NOMO-1 (cell line): ENCODE measurements at regions not wholly inside any gene's neighbourhood (a gene's known extent, or its start where the extent isn't known, plus 50 kb on each side); places are given as distances from the start of the nearest gene placed in this dataset.
"Not testable (repeated sequence)": the region's sequence is repeated elsewhere in the genome, so short reads cannot be mapped to it uniquely, and the experiment has no call there.

Experiments
- DNase-seq, 2 experiments: peaks; one replicate each; lab custom pipeline; 2025; ENCODE audit not compliant: unreplicated experiment in 2 of 2; lab: John Stamatoyannopoulos, UW

- DNase-seq, result peak in 1 of 2 experiments; percentile 74
These were observed 85.6 kb upstream of the CRYM start for GRCh38 chr16:21363550-21364223.

DNA sequence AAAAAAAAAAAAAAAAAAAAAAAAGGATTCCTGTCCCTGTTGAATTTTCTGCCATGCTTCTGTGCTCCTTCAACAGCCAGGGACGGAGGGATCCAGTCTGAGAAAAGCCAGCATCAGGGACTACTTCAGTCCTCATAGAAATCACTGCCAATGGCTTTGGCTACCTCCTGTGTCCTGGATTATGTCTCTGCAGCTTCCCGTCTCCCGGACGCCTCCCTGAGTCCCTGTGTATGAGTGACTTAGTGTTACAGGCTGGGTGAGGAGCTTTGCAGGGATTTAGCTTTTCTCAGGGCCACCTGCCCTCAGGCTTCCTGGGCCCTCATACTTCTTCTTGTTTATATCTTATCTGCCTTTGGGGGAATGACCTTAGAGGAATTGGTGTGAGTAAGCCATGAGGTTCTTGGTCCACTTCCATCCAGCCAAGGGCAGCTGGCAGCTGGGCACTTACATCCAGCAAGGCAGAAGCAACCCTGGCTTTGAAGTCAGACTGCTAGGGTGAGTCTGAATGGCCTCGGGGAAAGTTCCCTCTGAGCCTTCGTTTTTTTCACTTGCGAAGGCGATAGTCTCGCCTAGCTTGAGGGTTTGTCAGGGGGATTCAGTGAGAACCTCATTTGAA lies 83.6 kb upstream of the CRYM start:
- DNase-seq, result not testable (repeated sequence)

DNA sequence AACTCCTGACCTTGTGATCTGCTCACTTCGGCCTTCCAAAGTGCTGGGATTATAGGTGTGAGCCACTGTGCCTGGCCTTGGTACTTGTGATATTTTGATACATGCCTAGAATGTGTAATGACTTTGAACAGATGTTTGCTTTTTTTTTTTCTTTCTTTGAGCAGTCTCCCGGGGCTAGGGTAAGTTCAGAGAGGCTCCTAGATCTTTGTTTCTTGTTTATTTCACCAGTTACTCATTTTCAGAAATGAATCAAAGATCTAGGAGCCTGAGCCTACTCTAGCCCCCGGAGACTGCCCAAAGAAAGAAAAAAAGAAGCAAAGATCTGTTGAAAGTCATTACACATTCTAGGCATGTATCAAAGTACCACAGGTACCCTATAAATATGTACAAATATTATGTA lies 83.0 kb upstream of the CRYM start:
- not testable (repeated sequence) for DNase-seq

DNA sequence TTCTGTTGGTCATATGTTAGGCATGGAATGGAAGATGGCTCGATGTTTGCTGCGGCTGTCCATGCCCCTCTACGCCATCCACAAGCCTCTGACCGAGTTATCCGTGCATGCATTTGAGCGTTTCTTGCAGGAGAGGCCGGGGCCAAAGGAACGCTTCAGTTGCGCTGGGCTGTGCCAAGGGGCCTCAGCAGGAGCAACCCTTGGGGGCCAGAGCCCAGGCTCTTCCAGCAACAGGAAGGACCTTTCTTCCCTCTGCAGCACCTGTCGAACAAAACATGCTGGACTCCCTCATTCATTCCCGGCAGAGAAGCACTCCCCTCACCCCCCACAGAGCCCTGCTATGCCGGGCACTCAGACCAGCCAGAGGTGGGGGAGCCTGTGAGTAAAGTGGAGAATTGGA lies 81.4 kb upstream of the CRYM start:
- DNase-seq, result not testable (repeated sequence)

- peak in 1 of 2 experiments; percentile 73 for DNase-seq
These were observed 80.2 kb upstream of the CRYM start for GRCh38 chr16:21358261-21358795.

- DNase-seq, result peak; percentile 63 to 69
These were observed 78.2 kb upstream of the CRYM start for GRCh38 chr16:21356308-21356707.

DNA sequence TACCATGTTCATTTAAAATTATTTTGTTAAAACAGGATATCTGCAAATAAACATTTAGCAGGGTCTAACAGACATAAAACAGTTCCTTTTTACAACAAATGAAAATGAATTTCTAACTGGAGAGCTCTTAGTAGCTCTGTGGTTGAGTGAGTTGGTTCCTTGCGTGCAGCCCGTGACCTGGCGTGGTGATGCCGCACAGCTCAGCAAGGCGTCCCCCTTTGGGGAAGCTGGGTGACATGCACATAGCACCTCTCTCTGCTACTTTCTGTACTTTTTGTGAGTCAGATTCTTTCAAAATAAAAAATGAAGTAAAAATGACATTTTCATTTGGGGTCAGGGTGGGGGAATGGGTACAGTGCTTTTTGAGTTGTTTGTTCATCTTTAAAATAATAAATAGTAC lies 73.3 kb upstream of the CRYM start:
- not testable (repeated sequence) for DNase-seq

GRCh38 chr16:21350851-21351250 lies 72.8 kb upstream of the CRYM start:
- not testable (repeated sequence) for DNase-seq

GRCh38 chr16:21349336-21349735 lies 71.2 kb upstream of the CRYM start:
- DNase-seq, result not testable (repeated sequence)

DNA sequence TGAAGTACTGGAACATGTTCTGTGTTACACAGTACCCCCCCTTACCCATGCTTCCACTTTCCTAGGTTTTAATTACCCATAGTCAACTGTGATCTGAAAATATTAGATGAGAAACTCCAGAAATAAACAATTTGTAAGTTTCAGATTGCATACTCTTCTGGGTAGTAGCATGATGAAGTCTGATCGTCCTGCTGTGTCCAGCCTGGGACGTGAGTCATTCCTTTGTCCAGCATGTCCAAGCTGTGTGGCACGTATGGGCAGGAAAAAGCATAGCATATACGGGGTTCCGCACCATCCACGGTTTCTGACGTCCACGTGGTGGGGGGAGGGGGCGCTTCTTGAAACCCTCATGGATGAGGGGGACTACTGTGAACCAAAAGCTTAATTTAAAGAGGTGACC lies 70.7 kb upstream of the CRYM start:
- DNase-seq, result not testable (repeated sequence)

DNA sequence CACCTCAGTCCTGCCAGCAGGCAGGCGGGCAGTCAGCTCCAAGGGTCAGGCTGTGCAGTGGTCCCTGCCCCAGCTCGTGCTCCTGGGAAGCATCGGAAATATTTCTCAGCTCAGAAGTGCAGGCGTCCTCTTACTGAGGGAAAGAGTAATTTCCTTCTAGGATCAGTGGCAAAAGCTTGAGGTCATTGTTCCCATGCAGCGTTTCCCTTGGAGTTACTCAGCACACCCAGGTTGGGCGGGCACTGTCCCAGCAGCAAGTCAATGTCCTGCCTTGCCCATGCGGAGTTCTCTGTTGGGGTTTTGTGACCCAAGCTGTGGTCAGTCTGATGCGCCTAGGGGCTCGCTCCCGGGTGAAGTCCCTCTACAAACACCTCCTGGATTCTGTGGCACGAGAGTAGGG lies 69.4 kb upstream of the CRYM start:
- not testable (repeated sequence) for DNase-seq

DNA sequence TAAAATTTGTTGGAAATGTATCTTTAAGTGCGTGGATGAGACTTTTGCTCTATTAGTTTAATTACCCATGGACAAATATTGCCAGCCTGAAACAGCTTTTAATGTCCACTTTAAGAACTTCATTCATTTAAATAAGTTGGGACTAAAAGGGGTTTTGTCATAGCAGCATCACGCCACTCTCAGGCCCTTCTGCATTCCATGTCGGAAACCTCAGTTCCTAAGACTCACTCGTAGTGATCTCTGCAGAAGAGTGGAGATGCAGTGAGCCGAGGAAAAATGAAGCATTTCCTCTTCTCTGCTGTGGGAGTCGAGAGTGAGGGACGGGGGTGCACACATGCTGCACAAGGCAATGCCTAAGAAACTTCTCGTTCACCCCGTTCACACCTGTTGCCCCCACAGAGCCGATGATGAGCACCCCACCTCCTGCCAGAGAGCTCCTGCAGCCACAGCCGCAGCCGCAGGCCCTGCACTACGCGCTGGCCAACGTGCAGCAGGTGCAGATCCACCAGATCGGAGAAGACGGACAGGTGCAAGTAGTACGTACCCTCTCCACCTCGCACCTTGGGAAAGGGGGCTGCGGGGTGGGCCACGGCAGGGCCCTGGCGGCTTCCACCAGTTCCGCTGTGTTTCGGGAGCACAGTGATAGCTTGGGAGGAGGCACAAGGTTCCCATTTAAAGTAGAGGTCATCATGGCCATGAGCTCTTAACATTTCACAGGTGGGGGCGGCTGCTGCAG lies 68.8 kb upstream of the CRYM start:
- not testable (repeated sequence) for DNase-seq

- DNase-seq, result not testable (repeated sequence)
These were observed 66.3 kb upstream of the CRYM start for GRCh38 chr16:21344361-21344912.

GRCh38 chr16:21341101-21341500 lies 63.0 kb upstream of the CRYM start:
- DNase-seq, result no peak

- DNase-seq, result no peak
These were observed 61.9 kb upstream of the CRYM start for GRCh38 chr16:21339941-21340340.

DNA sequence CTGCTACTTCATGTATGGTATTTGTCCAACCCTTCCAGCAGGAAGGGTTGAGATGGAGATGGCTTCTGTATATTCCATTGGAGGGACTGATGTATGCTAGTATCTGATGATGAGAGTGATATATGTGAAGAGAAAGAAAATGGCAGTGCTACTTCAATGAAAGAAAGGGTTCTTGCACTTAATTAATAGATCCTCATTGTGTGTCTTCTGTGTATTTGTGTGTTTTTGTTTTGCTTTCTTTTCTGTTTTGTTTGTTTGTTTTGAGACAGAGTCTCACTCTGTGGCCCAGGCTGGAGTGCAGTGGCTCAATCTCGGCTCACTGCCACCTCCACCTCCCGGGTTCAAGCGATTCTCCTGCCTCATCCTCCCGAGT lies 61.2 kb upstream of the CRYM start:
- no peak for DNase-seq

DNA sequence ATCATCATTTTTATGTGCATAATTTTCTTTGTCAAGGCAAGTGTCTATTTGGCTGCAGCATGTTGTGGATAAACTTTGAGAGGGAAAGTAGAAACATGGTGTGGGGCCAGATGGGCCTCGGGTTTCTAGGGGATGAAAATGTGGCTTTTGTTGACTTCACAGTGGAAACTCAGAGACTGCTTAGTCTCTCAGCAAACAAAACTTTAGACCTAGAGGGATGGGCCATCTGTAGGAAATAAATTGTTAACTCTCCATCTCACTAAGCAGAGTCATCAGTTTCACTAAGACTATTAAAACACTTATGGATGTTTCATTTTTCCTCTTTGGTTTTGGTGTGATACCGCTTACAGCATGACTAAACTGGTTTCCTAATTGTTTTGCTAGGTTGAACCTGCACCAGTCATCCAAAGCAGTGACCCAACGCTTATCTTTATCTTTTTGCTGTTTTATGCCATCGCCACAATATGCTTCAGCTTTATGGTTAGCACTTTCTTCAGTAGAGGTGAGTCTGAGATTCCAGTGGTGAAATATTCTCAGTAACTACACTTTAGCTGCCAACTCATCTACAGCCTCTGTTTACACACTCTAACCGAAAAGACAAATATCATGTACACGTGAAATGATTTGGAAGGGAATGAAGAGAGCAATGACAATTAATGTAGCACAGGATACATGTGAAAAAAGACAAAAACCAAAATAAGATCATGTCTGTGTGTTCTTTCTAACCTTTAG lies 60.6 kb upstream of the CRYM start:
- no peak for DNase-seq

DNA sequence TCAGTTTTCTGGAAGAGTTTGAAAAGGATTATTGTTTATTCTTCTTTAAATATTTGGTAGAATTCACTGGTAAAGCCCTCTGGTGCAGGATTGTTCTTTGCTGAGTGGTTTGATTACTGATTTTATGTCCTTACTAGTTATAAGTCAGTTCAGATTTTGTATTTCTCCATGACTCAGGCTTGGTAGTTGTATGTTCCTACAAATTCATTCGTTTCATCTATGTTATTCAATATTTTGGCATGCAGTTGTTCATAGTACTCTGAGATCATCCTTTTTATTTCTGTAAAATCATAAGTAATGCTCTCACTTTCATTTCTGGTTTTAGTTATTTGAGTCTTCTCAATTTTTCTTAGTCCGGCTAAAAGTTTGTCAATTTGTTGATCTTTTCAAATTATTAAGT lies 58.1 kb upstream of the CRYM start:
- no peak for DNase-seq

DNA sequence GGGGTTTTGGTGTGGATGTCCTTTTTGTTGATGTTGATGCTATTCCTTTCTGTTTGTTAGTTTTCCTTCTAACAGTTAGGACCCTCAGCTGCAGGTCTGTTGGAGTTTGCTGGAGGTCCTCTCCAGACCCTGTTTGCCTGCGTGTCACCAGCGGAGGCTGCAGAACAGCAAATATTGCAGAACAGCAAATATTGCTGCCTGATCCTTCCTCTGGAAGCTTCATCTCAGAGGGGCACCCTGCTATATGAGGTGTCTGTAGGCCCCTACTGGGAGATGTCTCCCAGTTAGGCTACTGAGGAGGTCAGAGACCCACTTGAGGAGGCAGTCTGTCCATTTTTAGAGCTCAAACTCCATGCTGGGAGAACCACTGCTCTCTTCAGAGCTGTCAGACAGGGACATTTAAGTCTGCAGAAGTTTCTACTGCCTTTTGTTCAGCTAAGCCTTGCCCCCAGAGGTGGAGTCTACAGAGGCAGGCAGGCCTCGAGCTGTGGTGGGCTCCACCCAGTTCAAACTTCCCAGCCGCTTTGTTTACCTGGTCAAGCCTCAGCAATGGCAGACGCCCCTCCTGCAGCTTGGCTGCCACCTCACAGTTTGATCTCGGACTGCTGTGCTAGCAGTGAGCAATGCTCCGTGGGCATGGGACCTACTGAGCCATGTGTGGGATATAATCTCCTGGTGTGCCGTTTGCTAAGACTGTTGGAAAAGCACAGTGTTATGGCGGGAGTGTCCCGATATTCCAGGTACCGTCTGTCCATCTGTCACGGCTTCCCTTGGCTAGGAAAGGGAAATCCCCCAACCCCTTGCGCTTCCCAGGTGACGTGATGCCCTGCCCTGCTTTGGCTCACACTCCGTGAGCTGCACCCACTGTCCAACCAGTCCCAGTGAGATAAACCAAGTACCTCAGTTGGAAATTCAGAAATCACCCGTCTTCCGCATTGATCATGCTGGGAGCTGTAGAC lies 56.4 kb upstream of the CRYM start:
- DNase-seq, result not testable (repeated sequence)

- not testable (repeated sequence) for DNase-seq
These were observed 55.6 kb upstream of the CRYM start for GRCh38 chr16:21333683-21334082.
